GM10248 (cell line): ENCODE measurements at regions not wholly inside any gene's neighbourhood (a gene's known extent, or its start where the extent isn't known, plus 50 kb on each side); places are given as distances from the start of the nearest gene placed in this dataset.

ENCODE experiments used
- CTCF ChIA-PET: fragments of 300-600 bp; sonication (Branson Sonifier 250); formaldehyde crosslinking; extraction: SDS; loops from one replicate; lab custom pipeline; 2021; ENCODE audit warnings: antibody characterized with exemption; lab: Yijun Ruan, JAX
- POLR2A ChIA-PET: fragments of 350-650 bp; sonication (Branson Sonifier 250); formaldehyde crosslinking; extraction: SDS; loops from one replicate; lab custom pipeline; 2020; ENCODE audit warnings: antibody characterized with exemption; lab: Yijun Ruan, JAX
- DNase-seq: peaks from one replicate; pipeline ENCODE4 v3.0.0; 2012; ENCODE audit errors: extremely low spot score
- CTCF ChIP-seq: IDR thresholded peaks from 2 replicates; pipeline ENCODE4 v1.5.1; 2012; ENCODE audit warnings: mild to moderate bottlenecking, low read depth; ENCODE audit errors: extremely low read depth, missing control alignments, control extremely low read depth

- no peak for DNase-seq
- no peak for TF ChIP-seq CTCF
- ChIA-PET POLR2A (no interaction called here), CTCF (no interaction called here)
Measured at GRCh38 chrX:4754878-4755604, 1041.6 kb upstream of the PRKX start.

GRCh38 chrX:4741024-4741423, 1027.6 kb upstream of the PRKX start:
- CTCF ChIA-PET = no interaction called here
- DNase-seq = no peak
- no peak for TF ChIP-seq CTCF
- POLR2A ChIA-PET = no interaction called here

- TF ChIP-seq CTCF = no peak
- no peak for DNase-seq
- ChIA-PET POLR2A (no interaction called here), CTCF (no interaction called here)
Measured at GRCh38 chrX:4735299-4735698, 1021.9 kb upstream of the PRKX start.

- TF ChIP-seq CTCF = no peak
- ChIA-PET POLR2A (no interaction called here), CTCF (no interaction called here)
- DNase-seq = no peak
Measured at GRCh38 chrX:4710618-4711433, 997.4 kb upstream of the PRKX start.

GRCh38 chrX:4708970-4709760, 995.7 kb upstream of the PRKX start:
- DNase-seq = no peak
- CTCF ChIA-PET = no interaction called here
- POLR2A ChIA-PET = no interaction called here
- no peak for TF ChIP-seq CTCF

- DNase-seq = no peak
- ChIA-PET CTCF (no interaction called here), POLR2A (no interaction called here)
- TF ChIP-seq CTCF = no peak
Measured at GRCh38 chrX:4706961-4707360, 993.5 kb upstream of the PRKX start.
